ENCODE measurements at regions not wholly inside any gene's neighbourhood (a gene's known extent, or its start where the extent isn't known, plus 50 kb on each side); places are given as distances from the start of the nearest gene placed in this dataset.

GRCh38 chr3:193764959-193765358, 172.0 kb downstream of the OPA1 start:
- H3K36me3 ChIP-seq = no peaks in the 10 kb centered on the region
- DNase-seq = no peak
- TF ChIP-seq POLR2A (IDR thresholded peaks at IDR 0.05) (no peak), CTCF (IDR thresholded peaks at IDR 0.05) (no peak)
- H3K4me1 ChIP-seq = peaks cover 0 to 8% (median 0%) of the 10 kb centered on the region in 3 donors
- no peak overlapping the region for H3K27ac ChIP-seq
- intact Hi-C loops (cut with DNase I) = no loop called here
- H3K4me3 ChIP-seq = no peak overlapping the region
- H3K9me3 ChIP-seq = no peaks in the 10 kb centered on the region
- H3K27me3 ChIP-seq = peaks cover 0 to 16% (median 0%) of the 10 kb centered on the region in 4 donors
- 37 to 53% methylated on average over 4 to 5 of the region's 5 CpGs for WGBS, 2 donors

GRCh38 chr3:193767353-193768069, 174.5 kb downstream of the OPA1 start:
- Histone ChIP-seq H3K36me3 (no peaks in the 10 kb centered on the region), H3K9me3 (no peaks in the 10 kb centered on the region), H3K27ac (no peak overlapping the region), H3K4me1 (peaks cover 0 to 8% (median 0%) of the 10 kb centered on the region in 3 donors), H3K4me3 (no peak overlapping the region), H3K27me3 (peaks cover 0 to 19% (median 0%) of the 10 kb centered on the region in 4 donors)
- intact Hi-C loops (cut with DNase I) = no loop called here
- no peak for DNase-seq
- TF ChIP-seq POLR2A (IDR thresholded peaks at IDR 0.05) (no peak), CTCF (IDR thresholded peaks at IDR 0.05) (no peak)
- 100% methylated on average over 1 of the region's 1 CpG; no CpG with 5 or more reads in 1 of the 2 donors for WGBS, 2 donors

GRCh38 chr3:193768070-193768394, 175.0 kb downstream of the OPA1 start:
- 69 to 76% methylated on average over 1 to 2 of the region's 2 CpGs for WGBS, 2 donors
- Histone ChIP-seq H3K4me3 (no peak overlapping the region), H3K27me3 (peaks cover 0 to 25% (median 0%) of the 10 kb centered on the region in 4 donors), H3K36me3 (no peaks in the 10 kb centered on the region), H3K27ac (no peak overlapping the region), H3K4me1 (peaks cover 0 to 8% (median 0%) of the 10 kb centered on the region in 3 donors), H3K9me3 (no peaks in the 10 kb centered on the region)
- intact Hi-C loops (cut with DNase I) = no loop called here
- DNase-seq = no peak
- no peak for TF ChIP-seq CTCF (IDR thresholded peaks at IDR 0.05)
- no peak for TF ChIP-seq POLR2A (IDR thresholded peaks at IDR 0.05)

GRCh38 chr3:193769437-193769836, 176.4 kb downstream of the OPA1 start:
- intact Hi-C loops (cut with DNase I) = no loop called here
- Histone ChIP-seq H3K36me3 (no peaks in the 10 kb centered on the region), H3K4me3 (no peak overlapping the region), H3K4me1 (peaks cover 0 to 8% (median 0%) of the 10 kb centered on the region in 3 donors), H3K27ac (no peak overlapping the region), H3K27me3 (peaks cover 0 to 20% (median 0%) of the 10 kb centered on the region in 4 donors), H3K9me3 (no peaks in the 10 kb centered on the region)
- 77 to 87% methylated on average over 2 of the region's 2 CpGs for WGBS, 2 donors
- no peak for TF ChIP-seq POLR2A (IDR thresholded peaks at IDR 0.05)
- TF ChIP-seq CTCF (IDR thresholded peaks at IDR 0.05) = no peak
- no peak for DNase-seq

GRCh38 chr3:193771011-193771652, 178.1 kb downstream of the OPA1 start:
- 91% methylated on average over 20 of the region's 20 CpGs for WGBS, 2 donors

More at GRCh38 chr3:193771011-193771652, 178.1 kb downstream of the OPA1 start:
- H3K36me3 ChIP-seq = no peaks in the 10 kb centered on the region
- H3K27me3 ChIP-seq = peaks cover 0 to 27% (median 0%) of the 10 kb centered on the region in 4 donors
- H3K27ac ChIP-seq = no peak overlapping the region
- no peaks in the 10 kb centered on the region for H3K9me3 ChIP-seq
- TF ChIP-seq CTCF (IDR thresholded peaks at IDR 0.05) (no peak), POLR2A (IDR thresholded peaks at IDR 0.05) (no peak)
- intact Hi-C loops (cut with DNase I) = loop anchor here (10.0 kb wide), 1 partner anchor 96 kb away; no protein-coding TSS in a partner anchor
- no peak for DNase-seq
- H3K4me1 ChIP-seq = no peaks in the 10 kb centered on the region
- H3K4me3 ChIP-seq = no peak overlapping the region

Data from esophagus squamous epithelium (tissue), 5 donors.